Activated CD4-positive, alpha-beta T cell treated with anti-CD3 and anti-CD28 coated beads for 36 hours (primary cell): ENCODE measurements at regions not wholly inside any gene's neighbourhood (a gene's known extent, or its start where the extent isn't known, plus 50 kb on each side); places are given as distances from the start of the nearest gene placed in this dataset.

Source experiments
- ATAC-seq: fragments of 200-7000 bp; cut with Tn5 transposase; one replicate; pipeline ENCODE4 v1.10.0; 2021; ENCODE audit warnings: mild to moderate bottlenecking, moderate library complexity
- CTCF ChIA-PET: fragments of 350-600 bp; sonication (Branson Sonifier 250); formaldehyde crosslinking; loops from one replicate; lab custom pipeline; 2021; ENCODE audit warnings: antibody characterized with exemption; lab: Charles Lee
- POLR2A ChIA-PET: fragments of 350-600 bp; sonication (Branson Sonifier 250); formaldehyde crosslinking; loops from one replicate; lab custom pipeline; 2021; ENCODE audit warnings: antibody characterized with exemption, inconsistent platforms; lab: Charles Lee
- DNase-seq: peaks from one replicate; pipeline ENCODE4 v3.0.0-alpha.2; 2020
- H3K27ac Mint-ChIP-seq: one replicate; pipeline ENCODE4 v1.8.0; 2021; ENCODE audit warnings: mixed read lengths
- H3K27me3 Mint-ChIP-seq: one replicate; pipeline ENCODE4 v1.8.0; 2021; ENCODE audit warnings: mixed read lengths
- H3K36me3 Mint-ChIP-seq: one replicate; pipeline ENCODE4 v1.8.0; 2021; ENCODE audit warnings: low read depth, mixed read lengths
- H3K4me1 Mint-ChIP-seq: one replicate; pipeline ENCODE4 v1.8.0; 2021; ENCODE audit warnings: mixed read lengths
- H3K4me3 Mint-ChIP-seq: one replicate; pipeline ENCODE4 v1.8.0; 2021; ENCODE audit warnings: mild to moderate bottlenecking, moderate library complexity, mixed read lengths
- H3K9me3 Mint-ChIP-seq: one replicate; pipeline ENCODE4 v1.8.0; 2021; ENCODE audit warnings: low read depth, mixed read lengths
- intact Hi-C, 2 experiments: fragments of 100-400 bp; cut with DNase I in 1 of 2; cut with micrococcal nuclease in 1 of 2; formaldehyde crosslinking; loops; one replicate each; pipeline versions ENCODE4 v1.14.2 to v1.15.1; 2022 to 2024; cut with DNase I, micrococcal nuclease

DNA sequence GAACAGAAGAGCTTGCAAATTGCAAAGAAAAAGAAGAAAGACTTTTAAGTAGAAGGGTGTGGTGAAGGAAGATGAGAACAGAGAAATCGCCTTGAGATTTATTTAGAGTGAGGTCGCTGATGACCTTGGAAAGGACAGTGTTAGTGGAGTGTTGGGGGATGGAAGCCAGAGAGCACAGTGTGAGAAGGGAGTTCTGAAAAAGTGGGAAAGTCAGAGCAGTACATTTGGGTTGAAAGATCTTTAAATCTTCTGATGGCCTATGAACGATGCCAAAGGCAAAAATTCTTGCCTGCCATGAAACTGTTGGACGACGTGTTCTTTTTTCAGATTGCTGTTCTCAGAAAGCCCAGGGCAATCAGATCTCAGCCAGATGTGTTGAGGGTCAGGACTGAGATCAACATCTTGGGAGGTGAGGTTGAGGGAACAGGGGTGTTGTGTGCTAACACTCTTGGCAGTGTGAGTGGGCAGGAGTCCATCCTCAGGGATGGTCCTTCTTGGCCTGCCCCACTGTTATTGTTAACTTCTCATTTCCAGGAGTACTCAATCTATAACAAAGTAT, 330.1 kb downstream of the MAP2K6 start:
- peaks cover 4% of the 10 kb centered on the region for H3K9me3 Mint-ChIP-seq
- ChIA-PET CTCF (no interaction called here), POLR2A (no interaction called here)
- H3K27ac Mint-ChIP-seq, result no peak overlapping the region
- peaks cover 4% of the 10 kb centered on the region for H3K27me3 Mint-ChIP-seq
- intact Hi-C loops, result no loop called here
- no peaks in the 10 kb centered on the region for H3K36me3 Mint-ChIP-seq
- H3K4me1 Mint-ChIP-seq, result no peaks in the 10 kb centered on the region
- H3K4me3 Mint-ChIP-seq, result no peak overlapping the region
- ATAC-seq (no peak), DNase-seq (no peak)

DNA sequence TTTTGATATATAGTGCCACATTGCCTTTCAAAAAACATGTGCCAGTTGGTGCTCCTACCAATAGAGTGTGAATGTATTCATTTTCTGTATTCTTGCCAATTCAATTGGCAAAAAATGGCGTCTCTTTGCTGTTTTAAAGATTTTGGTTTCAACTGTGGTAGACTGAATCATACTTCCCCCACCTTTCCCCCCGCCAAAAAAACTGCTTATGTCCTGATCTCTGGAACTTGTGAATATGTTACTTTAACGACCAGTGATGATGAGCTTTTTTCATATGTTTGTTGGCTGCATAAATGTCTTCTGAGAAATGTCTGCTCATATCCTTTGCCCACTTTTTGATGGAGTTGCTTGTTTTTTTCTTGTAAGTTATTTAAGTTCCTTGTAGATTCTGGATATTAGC, 325.1 kb upstream of the KCNJ16 start:
- POLR2A ChIA-PET, result no interaction called here

DNA sequence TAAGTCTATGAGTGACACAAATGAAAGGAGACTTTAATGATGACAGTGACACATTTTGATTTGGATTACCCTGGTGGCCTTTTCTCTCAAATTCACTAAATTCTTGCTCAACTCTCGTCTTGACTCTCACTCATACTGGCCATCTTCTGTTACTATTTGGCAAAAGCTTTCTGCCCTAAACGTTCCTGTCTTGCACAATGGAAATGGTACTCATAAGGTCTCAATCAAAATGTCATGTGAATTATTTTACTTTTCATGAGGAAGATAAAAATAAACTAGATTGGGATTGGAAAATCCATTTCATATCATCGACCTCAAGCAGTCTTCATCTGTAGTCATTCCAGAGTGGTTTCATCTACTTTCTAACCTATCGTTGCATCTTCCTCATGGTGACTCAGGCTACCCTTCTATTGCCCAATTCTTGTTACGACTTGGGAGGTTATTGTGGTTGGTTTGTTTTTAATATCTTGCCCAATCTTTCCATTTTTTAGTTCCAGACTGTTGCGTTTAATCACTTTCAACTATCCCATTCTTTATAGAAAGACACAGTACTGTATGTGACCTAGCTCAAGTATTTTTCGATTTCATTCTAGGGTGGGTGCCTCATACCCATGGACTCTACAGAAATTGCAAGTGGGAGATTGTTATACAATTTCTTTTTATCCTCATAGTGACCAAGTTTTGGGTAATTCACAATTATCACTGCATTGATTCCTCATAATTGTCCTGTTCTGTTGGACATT, 317.2 kb upstream of the KCNJ16 start:
- no peak overlapping the region for H3K4me3 Mint-ChIP-seq
- no peak for ATAC-seq
- H3K9me3 Mint-ChIP-seq, result no peaks in the 10 kb centered on the region

More for the DNA sequence above, 325.1 kb upstream of the KCNJ16 start:
- Mint-ChIP-seq H3K36me3 (no peaks in the 10 kb centered on the region), H3K27me3 (peaks cover 2% of the 10 kb centered on the region), H3K4me1 (no peaks in the 10 kb centered on the region), H3K9me3 (peaks cover 9% of the 10 kb centered on the region), H3K4me3 (no peak overlapping the region), H3K27ac (no peak overlapping the region)
- no peak for DNase-seq
- intact Hi-C loops, result no loop called here
- ATAC-seq, result no peak
- CTCF ChIA-PET, result no interaction called here

DNA sequence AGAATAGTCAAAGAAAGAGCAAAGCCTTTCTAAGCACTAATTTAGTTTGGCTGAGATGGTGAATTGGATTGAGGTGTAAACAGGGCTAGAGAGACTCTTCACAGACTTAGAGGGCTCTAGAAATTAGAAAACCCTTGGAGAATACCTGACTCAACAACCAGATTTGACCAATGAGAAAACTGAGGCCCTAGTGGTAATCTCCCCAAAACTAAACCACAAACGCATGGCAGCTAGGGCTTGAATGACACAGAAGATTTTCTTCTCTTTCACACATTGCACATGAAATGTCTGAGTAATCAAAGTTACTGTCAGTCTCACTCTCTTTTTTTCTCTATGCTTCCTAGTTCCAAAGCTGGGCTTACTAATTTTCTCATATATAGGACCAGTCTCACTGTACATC, 314.5 kb upstream of the KCNJ16 start:
- peaks cover 6% of the 10 kb centered on the region for H3K27me3 Mint-ChIP-seq
- no peak overlapping the region for H3K27ac Mint-ChIP-seq
- intact Hi-C loops, result no loop called here
- peaks cover 2% of the 10 kb centered on the region for H3K9me3 Mint-ChIP-seq
- DNase-seq (peak; percentile 14), ATAC-seq (peak; percentile 70)
- POLR2A ChIA-PET, result no interaction called here
- H3K4me3 Mint-ChIP-seq, result no peak overlapping the region
- peaks cover 3% of the 10 kb centered on the region for H3K4me1 Mint-ChIP-seq
- CTCF ChIA-PET, result no interaction called here
- no peaks in the 10 kb centered on the region for H3K36me3 Mint-ChIP-seq

More for the DNA sequence above, 317.2 kb upstream of the KCNJ16 start:
- no peak for DNase-seq
- ChIA-PET CTCF (no interaction called here), POLR2A (no interaction called here)
- intact Hi-C loops, result no loop called here
- Mint-ChIP-seq H3K36me3 (no peaks in the 10 kb centered on the region), H3K4me1 (peaks cover 3% of the 10 kb centered on the region), H3K27ac (no peak overlapping the region), H3K27me3 (peaks cover 5% of the 10 kb centered on the region)

DNA sequence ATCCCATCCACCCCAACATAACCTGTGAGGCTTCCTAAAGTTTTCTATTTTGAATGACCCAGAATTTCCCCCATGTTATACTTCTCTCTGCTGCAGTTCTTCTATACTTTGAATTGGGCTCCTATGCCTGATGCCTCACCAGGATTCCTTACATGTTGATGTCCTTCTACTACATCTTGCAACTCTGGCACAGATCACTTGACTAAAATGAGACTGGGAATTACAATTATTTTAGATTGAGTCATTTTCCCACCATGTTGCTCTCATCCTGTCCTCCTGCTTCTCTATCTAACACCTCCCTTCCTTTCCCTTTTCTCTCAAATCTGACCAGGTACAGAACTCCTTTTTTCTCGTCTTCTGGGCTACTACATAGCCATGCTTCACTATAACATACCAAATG, 314.0 kb upstream of the KCNJ16 start:
- ChIA-PET CTCF (no interaction called here), POLR2A (no interaction called here)
- Mint-ChIP-seq H3K36me3 (no peaks in the 10 kb centered on the region), H3K9me3 (peaks cover 2% of the 10 kb centered on the region), H3K4me3 (no peak overlapping the region), H3K27ac (no peak overlapping the region), H3K4me1 (peaks cover 3% of the 10 kb centered on the region), H3K27me3 (peaks cover 8% of the 10 kb centered on the region)
- DNase-seq (no peak), ATAC-seq (no peak)
- intact Hi-C loops, result no loop called here

DNA sequence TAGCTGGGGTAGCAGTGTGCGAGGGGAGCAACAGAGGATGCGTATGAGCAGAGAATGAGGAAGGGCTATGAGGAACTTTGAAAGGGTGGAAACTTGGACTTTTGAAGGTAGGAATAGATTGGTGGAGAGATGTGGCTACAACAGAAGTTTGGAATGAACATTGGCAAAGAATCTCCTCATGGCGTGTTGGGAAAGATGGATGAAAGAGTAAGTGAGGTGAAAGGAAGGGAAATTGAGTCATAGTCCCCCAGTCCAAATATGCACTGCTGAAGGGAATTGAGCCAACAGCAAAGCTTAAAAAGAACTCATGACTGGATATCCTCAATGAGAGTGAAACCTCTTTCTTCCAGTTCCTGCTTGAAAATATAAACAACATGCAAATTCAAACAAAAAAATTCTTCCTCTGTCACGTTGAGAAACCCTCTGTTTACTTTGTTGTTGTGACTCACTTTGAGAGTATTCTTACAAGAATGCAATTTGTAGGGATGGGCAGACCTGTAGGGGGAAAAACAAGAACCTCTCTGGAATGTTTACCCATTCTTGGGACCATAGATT, 313.2 kb upstream of the KCNJ16 start:
- Mint-ChIP-seq H3K27ac (no peak overlapping the region), H3K27me3 (peaks cover 8% of the 10 kb centered on the region), H3K4me3 (no peak overlapping the region), H3K9me3 (peaks cover 2% of the 10 kb centered on the region), H3K36me3 (no peaks in the 10 kb centered on the region), H3K4me1 (peaks cover 3% of the 10 kb centered on the region)
- intact Hi-C loops, result no loop called here
- DNase-seq, result no peak
- no peak for ATAC-seq
- ChIA-PET CTCF (no interaction called here), POLR2A (no interaction called here)

DNA sequence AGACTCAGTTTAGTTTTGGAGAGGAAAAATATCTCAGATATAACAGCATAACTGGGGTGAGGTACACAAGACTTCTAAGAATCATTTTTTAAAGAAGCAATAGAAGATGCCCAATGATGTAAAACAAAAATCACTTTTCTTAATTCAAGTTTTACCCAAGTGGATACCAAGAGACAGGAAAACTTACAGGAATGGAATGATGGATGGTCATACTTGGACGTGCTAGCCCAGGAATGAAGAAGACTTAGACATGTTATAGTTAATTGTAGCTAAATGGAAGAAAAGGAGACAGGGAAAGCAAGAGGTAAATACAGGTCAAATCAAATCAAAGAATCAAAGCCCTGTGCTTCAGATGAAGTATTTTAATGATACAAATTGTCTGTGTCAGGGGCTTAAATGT, 312.7 kb upstream of the KCNJ16 start:
- ChIA-PET CTCF (no interaction called here), POLR2A (no interaction called here)
- H3K27ac Mint-ChIP-seq, result no peak overlapping the region
- peaks cover 8% of the 10 kb centered on the region for H3K27me3 Mint-ChIP-seq
- no peak overlapping the region for H3K4me3 Mint-ChIP-seq
- DNase-seq (no peak), ATAC-seq (no peak)
- peaks cover 2% of the 10 kb centered on the region for H3K9me3 Mint-ChIP-seq
- H3K4me1 Mint-ChIP-seq, result peaks cover 3% of the 10 kb centered on the region
- no peaks in the 10 kb centered on the region for H3K36me3 Mint-ChIP-seq
- intact Hi-C loops, result no loop called here

DNA sequence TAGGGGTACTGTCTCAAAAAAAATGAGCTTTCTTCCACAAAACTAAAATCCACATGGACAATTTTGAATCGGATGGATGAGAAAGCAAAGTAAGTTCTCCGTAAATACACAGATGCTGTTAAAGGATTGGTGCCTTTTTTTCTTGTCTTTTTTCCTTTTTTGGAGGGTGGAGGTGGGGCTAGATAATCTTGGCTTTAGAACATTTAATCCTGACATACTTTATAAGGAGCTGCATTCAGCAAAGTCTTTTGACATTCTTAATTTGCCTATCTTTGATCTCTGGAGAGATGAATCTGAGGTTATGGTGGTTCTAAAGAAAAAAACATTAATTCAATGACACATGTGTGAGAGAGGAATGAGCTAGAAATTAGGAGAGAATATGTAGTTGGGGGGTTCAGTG, 312.3 kb upstream of the KCNJ16 start:
- CTCF ChIA-PET, result no interaction called here
- Mint-ChIP-seq H3K4me1 (peaks cover 2% of the 10 kb centered on the region), H3K4me3 (no peak overlapping the region), H3K9me3 (peaks cover 2% of the 10 kb centered on the region), H3K36me3 (no peaks in the 10 kb centered on the region), H3K27me3 (peaks cover 8% of the 10 kb centered on the region), H3K27ac (no peak overlapping the region)
- DNase-seq (no peak), ATAC-seq (no peak)
- POLR2A ChIA-PET, result no interaction called here
- intact Hi-C loops, result no loop called here

DNA sequence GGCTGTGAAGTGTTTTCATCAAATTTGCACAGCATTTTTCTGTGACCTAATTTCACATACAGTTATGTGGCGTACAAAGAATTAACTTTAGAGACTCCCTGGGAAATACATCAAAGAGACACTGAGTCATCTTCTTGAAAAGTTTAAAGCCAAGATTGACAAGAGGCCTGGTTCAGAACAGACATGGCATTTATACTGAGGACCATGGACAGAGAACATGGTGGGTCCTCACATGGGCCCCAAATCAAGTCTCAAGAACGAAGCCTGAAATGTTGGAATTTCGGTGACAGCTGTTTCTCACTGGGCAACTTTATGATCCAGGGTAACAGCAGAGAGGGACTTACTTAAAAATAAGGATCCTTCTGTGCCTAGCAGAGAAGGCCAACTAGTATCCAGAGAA, 311.5 kb upstream of the KCNJ16 start:
- intact Hi-C loops, result no loop called here
- peaks cover 6% of the 10 kb centered on the region for H3K27me3 Mint-ChIP-seq
- ATAC-seq, result no peak
- ChIA-PET CTCF (no interaction called here), POLR2A (no interaction called here)
- H3K4me1 Mint-ChIP-seq, result no peaks in the 10 kb centered on the region
- H3K27ac Mint-ChIP-seq, result no peak overlapping the region
- H3K9me3 Mint-ChIP-seq, result peaks cover 2% of the 10 kb centered on the region
- DNase-seq, result no peak
- H3K4me3 Mint-ChIP-seq, result no peak overlapping the region
- H3K36me3 Mint-ChIP-seq, result no peaks in the 10 kb centered on the region

DNA sequence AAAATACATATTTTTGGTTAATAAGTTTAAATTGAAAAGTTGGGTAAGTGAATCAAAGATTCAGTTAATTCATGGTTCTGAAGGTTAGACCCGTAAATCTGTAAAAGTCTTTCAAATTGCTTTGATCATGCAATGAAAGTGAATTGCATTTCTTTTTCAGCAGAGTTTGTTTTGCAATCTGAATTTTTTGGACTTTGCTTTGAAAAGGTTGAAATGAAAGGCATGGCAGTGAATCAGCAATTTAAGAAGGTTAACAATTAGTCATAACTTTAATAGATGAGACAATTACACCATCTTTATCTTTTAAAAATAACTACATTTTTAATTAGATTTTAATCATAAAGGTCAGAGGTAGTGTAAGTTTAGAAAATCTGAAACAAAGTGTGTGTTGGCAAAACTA, 310.9 kb upstream of the KCNJ16 start:
- no peaks in the 10 kb centered on the region for H3K4me1 Mint-ChIP-seq
- no peaks in the 10 kb centered on the region for H3K36me3 Mint-ChIP-seq
- ATAC-seq, result no peak
- ChIA-PET POLR2A (no interaction called here), CTCF (no interaction called here)
- H3K4me3 Mint-ChIP-seq, result no peak overlapping the region
- H3K27me3 Mint-ChIP-seq, result peaks cover 8% of the 10 kb centered on the region
- intact Hi-C loops, result no loop called here
- H3K27ac Mint-ChIP-seq, result no peak overlapping the region
- H3K9me3 Mint-ChIP-seq, result peaks cover 2% of the 10 kb centered on the region
- no peak for DNase-seq

DNA sequence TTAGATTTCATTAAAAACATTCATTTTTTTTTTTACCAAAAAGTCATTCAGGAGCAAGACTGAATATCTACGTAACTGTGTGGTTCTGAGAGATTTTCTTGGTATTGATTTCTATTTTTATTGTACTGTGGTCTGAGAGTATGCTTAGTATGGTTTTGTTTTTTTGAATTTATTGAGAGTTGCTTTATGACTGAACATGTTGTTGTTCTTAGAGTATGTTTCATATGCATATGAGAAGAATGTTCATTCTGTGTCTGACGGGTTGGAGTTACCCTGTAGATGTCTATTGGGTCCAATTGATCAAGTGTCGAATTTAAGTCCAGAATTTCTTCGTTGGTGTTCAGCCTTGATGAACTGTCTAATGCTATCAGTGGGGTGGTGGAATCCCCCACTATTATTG, 306.0 kb upstream of the KCNJ16 start:
- no peak overlapping the region for H3K27ac Mint-ChIP-seq
- peaks cover 3% of the 10 kb centered on the region for H3K27me3 Mint-ChIP-seq
- no peak overlapping the region for H3K4me3 Mint-ChIP-seq
- no peak for ATAC-seq
- H3K36me3 Mint-ChIP-seq, result no peaks in the 10 kb centered on the region
- ChIA-PET POLR2A (no interaction called here), CTCF (no interaction called here)
- DNase-seq, result no peak
- H3K9me3 Mint-ChIP-seq, result peaks cover 6% of the 10 kb centered on the region
- intact Hi-C loops, result no loop called here
- no peaks in the 10 kb centered on the region for H3K4me1 Mint-ChIP-seq

DNA sequence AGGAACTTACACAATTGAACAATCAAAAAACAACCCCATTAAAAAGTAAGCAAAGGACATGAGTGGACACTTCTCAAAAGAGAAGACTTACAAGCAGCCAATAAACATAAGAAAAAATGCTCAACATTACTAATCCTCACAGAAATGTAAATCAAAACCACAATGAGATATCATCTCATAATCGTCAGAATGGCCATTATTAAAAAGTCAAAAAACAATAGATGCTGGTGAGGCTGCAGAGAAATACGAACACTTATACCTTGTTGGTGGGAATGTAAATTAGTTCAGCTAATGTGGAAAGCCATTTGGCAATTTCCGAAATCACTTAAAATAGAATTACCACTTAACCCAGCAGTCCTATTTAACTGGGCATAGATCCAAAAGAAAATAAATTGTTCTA, 301.9 kb upstream of the KCNJ16 start:
- CTCF ChIA-PET, result no interaction called here
- intact Hi-C loops, result no loop called here
- H3K27me3 Mint-ChIP-seq, result peaks cover 2% of the 10 kb centered on the region

More for the DNA sequence above, 301.9 kb upstream of the KCNJ16 start:
- Mint-ChIP-seq H3K9me3 (peaks cover 4% of the 10 kb centered on the region), H3K27ac (no peak overlapping the region), H3K36me3 (no peaks in the 10 kb centered on the region), H3K4me3 (no peak overlapping the region), H3K4me1 (no peaks in the 10 kb centered on the region)
- ATAC-seq (no peak), DNase-seq (no peak)
- POLR2A ChIA-PET, result no interaction called here
